ENCODE measurements at regions not wholly inside any gene's neighbourhood (a gene's known extent, or its start where the extent isn't known, plus 50 kb on each side); places are given as distances from the start of the nearest gene placed in this dataset.

DNA sequence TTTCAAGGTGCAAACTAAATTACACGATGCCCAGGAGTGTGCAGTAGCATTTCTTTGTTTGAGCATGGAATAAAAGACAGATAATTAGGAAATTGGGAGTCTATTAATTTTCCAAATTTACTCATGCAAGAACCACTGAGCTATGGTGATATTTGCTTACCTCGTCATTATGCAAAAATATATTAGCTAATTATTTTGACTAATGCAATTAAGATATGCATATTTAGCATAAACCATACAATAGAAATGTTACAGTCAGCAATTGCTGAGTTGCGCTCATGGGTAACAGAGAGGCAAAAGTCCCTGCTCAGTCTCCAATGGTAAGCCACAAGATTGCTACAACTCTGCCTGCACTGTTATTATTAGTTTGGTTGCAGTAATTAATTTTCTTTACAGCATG lies 342.0 kb downstream of the TXNL1 start:
- Mint-ChIP-seq H3K27me3 (ENCODE audit: low read depth) (no peaks in the 10 kb centered on the region), H3K36me3 (ENCODE audit: insufficient read depth in 1 of 3, low read depth in 3 of 3) (no peaks in the 10 kb centered on the region), H3K4me3 (no peak overlapping the region), H3K4me1 (peaks cover 6 to 7% of the 10 kb centered on the region in 2 experiments), H3K9me3 (no peaks in the 10 kb centered on the region), H3K27ac (no peak overlapping the region)
- H3K79me1 ChIP-seq (ENCODE audit: insufficient read depth, low read depth, low read length, poor library complexity, severe bottlenecking): no peaks in the 10 kb centered on the region
- H2AK5ac ChIP-seq (ENCODE audit: insufficient read length, low read length): no peak overlapping the region
- H2BK120ac ChIP-seq (ENCODE audit: low read depth, low read length, poor library complexity, severe bottlenecking): no peak overlapping the region
- no CpG with 5 or more reads among the region's 3 CpGs for WGBS (ENCODE audit: extremely low coverage, insufficient read length, low lambda C conversion rate)
- no peak overlapping the region for H3K9ac ChIP-seq (ENCODE audit: extremely low read depth, insufficient read length, low read length)
- no peaks in the 10 kb centered on the region for H4K20me1 ChIP-seq (ENCODE audit: control insufficient read depth, insufficient read depth, insufficient read length)
- H2AFZ ChIP-seq (ENCODE audit: low read length): no peak overlapping the region
- no peak overlapping the region for H3K14ac ChIP-seq (ENCODE audit: insufficient read depth, low read length)
- no peaks in the 10 kb centered on the region for H3K9me3 ChIP-seq (ENCODE audit: control insufficient read depth, low read depth, low read length)
- no peak overlapping the region for H3K4me2 ChIP-seq (ENCODE audit: insufficient read depth, insufficient read length, low read length)
- no peak overlapping the region for H2BK20ac ChIP-seq (ENCODE audit: low read depth, low read length, poor library complexity, severe bottlenecking)
- H3K23me2 ChIP-seq (ENCODE audit: insufficient read length, low read depth, low read length, poor library complexity, severe bottlenecking): no peaks in the 10 kb centered on the region
- H4K5ac ChIP-seq (ENCODE audit: insufficient read length, low read depth, low read length): no peak overlapping the region
- no peaks in the 10 kb centered on the region for H3K79me2 ChIP-seq (ENCODE audit: insufficient read depth, low read length)
- no peaks in the 10 kb centered on the region for H3K4me1 ChIP-seq (ENCODE audit: insufficient read depth, low read length)
- H4K91ac ChIP-seq (ENCODE audit: insufficient read length, low read depth, low read length): no peak overlapping the region
- no peak overlapping the region for H3K27ac ChIP-seq (ENCODE audit: insufficient read length, low read depth, low read length)
- no peak overlapping the region for H3K18ac ChIP-seq (ENCODE audit: insufficient read length, low read depth, low read length)
- H3K23ac ChIP-seq (ENCODE audit: insufficient read length, low read depth, low read length): no peak overlapping the region
- no peak overlapping the region for H2BK5ac ChIP-seq (ENCODE audit: insufficient read length, low read length)
- no peak overlapping the region for H3K56ac ChIP-seq (ENCODE audit: insufficient read length, low read depth, low read length)
- no peak for DNase-seq
- H3T11ph ChIP-seq (ENCODE audit: low read length): no peak overlapping the region
- H4K8ac ChIP-seq (replicated peaks; ENCODE audit: insufficient read length, low read depth, low read length): no peak overlapping the region
- H2BK15ac ChIP-seq (ENCODE audit: low read depth, low read length): no peak overlapping the region
- TF ChIP-seq, protein P1, sequence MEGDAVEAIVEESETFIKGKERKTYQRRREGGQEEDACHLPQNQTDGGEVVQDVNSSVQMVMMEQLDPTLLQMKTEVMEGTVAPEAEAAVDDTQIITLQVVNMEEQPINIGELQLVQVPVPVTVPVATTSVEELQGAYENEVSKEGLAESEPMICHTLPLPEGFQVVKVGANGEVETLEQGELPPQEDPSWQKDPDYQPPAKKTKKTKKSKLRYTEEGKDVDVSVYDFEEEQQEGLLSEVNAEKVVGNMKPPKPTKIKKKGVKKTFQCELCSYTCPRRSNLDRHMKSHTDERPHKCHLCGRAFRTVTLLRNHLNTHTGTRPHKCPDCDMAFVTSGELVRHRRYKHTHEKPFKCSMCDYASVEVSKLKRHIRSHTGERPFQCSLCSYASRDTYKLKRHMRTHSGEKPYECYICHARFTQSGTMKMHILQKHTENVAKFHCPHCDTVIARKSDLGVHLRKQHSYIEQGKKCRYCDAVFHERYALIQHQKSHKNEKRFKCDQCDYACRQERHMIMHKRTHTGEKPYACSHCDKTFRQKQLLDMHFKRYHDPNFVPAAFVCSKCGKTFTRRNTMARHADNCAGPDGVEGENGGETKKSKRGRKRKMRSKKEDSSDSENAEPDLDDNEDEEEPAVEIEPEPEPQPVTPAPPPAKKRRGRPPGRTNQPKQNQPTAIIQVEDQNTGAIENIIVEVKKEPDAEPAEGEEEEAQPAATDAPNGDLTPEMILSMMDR (conservative IDR thresholded peaks at IDR 0.05): no peak
- H3K27me3 ChIP-seq (ENCODE audit: insufficient read depth, low read length): no peaks in the 10 kb centered on the region; the same call in 1 of the 2 replicates
- H3K4ac ChIP-seq (ENCODE audit: low read depth, low read length): no peak overlapping the region
- no peak overlapping the region for H2BK12ac ChIP-seq (ENCODE audit: insufficient read length, low read depth, low read length)
